G401 (cell line): ENCODE measurements at regions not wholly inside any gene's neighbourhood (a gene's known extent, or its start where the extent isn't known, plus 50 kb on each side); places are given as distances from the start of the nearest gene placed in this dataset.
"Not testable (repeated sequence)": the region's sequence is repeated elsewhere in the genome, so short reads cannot be mapped to it uniquely, and the experiment has no call there.

Experiments
- DNase-seq: peaks from one replicate; pipeline ENCODE4 v3.0.0-alpha.2; 2015; ENCODE audit warnings: low spot score
- in situ Hi-C: cut with HindIII; loops from 2 replicates; pipeline ENCODE4 v1.10.0; 2016; ENCODE audit warnings: low sequenced_read_pairs, mixed read lengths

DNA sequence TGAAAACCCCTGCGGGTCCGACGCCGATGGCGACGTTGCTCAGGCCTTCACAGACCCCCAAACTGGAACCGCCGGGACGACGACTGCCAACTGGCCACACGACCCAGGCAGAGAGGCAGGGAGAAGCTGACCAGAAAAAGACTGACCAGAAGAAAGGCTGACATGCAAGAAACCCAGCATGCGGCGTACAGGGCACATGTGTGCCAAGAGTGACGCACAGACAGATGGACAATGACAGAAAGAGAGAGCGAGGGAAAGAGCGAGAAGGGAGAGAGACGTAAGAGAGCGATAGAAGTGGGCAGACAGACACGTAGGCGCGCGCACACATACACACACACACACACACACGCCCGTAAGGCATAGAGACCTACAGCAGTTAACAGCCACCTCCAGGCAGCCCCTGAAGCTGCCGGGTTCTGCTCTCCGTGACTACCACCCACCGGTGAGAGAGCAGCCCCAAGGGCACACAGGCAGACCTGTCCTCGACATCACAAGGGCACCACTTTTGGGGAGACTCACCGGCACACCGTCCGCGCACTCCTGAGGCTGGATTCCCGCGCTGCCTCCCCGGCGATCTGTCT, 67.2 kb upstream of the ZNF527 start:
- in situ Hi-C loops, result no loop called here
- DNase-seq, result peak; percentile 9

DNA sequence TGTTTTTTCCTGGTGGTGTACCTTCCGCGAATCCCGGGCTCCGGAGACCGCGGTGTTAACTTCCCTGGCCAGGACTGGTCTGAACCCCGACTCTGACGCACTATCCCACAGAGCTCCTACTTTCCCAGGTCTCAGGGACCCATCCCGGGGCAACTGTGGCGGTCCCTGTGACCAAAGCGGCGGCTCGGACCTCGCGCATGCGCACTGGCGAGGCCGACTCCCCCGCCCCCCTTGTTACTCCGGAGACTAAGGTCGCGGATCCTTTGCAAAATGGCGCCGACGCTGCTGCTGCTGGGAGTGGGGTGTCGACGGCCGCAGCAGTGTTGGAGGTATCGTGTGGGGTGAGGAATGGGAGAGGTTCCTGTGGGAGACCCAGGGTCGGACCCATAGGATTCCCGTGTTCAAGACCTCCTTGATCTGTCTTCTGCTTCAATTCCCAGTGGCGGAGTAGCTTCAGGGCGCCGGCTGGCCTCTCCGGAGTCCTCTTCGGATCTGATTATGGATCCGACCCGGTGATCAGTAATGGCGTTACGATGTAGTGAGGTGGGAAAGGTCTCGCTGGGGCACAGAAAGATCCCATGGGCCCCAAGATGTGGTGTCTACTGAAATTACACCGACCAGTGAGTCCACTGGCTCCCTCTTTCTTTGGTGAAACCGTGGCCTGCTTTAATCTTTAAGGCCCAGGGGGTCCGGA, 66.6 kb upstream of the ZNF527 start:
- peak; percentile 35 for DNase-seq
- in situ Hi-C loops, result no loop called here

DNA sequence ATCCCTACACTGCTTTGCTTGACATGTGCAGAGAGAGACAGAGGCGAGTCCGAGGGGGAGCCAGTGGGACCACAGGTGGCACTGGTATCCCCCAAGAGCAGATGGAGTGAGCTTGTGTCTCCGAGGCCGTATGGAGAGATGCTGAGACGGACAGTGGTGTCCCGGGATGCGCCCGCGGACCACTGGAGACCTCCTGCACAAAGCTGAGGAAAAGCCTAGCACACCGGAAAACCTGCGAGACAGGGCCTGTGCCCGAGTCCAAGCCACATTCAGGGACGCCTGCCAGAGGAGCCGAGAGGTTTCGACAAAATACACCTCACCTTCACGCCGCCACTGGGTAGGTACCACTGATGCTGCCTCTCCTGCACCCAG, 66.0 kb upstream of the ZNF527 start:
- in situ Hi-C loops, result no loop called here
- DNase-seq, result no peak

DNA sequence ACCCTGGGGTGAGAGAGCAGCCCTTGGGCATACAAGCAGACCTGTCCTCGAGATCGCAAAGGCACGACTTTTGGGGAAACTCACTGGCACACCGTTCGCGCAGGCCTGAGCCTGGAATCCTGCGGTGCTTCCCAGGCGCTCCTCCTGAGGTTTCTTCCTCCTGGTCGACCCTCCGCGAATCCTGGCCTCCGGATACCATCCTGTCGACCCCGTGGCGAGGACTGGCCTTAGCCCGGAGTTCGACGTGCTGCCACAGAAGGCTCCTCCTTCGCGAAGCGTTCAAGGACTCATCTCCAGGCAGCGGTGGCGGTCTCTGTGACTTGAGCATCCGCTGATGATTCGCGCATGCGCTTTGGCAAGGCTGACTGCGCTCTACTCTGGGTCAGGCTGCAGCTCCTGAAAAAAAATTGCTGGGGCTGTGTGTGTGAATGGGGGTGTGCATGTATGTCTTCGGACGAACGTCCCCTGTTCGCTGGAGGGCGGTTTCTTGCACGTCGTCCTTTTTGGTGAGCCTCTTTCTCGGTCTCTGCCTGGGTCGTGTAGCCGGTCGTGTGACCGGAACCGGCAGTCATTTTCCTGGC, 64.4 kb upstream of the ZNF527 start:
- in situ Hi-C loops, result no loop called here
- no peak for DNase-seq

DNA sequence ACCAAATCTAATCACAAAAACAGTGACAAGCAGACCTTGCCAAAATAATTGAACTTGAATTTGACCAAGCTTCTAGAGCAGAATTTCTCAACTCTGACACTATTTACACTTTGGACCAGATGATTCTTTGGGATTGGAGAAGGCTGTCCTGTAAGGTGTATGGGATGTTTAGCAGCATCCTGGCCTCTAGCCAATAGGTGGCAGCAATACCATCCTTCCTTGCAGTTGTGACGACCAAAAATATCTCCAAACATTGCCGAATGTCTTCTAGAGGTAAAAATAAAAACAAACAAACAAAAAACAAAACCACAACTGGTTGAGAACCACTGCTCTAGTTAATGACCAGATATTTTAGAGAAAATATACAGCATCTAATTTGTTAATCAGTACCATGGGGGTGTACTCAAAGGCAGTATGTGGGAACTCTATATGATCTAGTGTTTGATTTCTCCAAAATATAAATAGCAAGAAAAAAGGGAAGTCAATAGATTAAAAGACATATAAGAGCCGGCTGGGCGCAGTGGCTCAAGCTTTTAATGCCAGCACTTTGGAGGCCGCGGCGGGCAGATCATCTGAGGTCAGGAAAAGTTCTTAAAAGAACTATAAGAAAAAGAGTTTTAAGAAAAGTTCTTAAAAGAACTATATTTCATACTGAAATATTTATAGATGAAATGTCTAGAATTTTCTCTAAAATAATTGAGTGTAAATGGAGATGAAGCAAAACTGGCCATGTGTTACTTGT, 60.9 kb upstream of the ZNF527 start:
- in situ Hi-C loops, result no loop called here
- DNase-seq, result no peak

DNA sequence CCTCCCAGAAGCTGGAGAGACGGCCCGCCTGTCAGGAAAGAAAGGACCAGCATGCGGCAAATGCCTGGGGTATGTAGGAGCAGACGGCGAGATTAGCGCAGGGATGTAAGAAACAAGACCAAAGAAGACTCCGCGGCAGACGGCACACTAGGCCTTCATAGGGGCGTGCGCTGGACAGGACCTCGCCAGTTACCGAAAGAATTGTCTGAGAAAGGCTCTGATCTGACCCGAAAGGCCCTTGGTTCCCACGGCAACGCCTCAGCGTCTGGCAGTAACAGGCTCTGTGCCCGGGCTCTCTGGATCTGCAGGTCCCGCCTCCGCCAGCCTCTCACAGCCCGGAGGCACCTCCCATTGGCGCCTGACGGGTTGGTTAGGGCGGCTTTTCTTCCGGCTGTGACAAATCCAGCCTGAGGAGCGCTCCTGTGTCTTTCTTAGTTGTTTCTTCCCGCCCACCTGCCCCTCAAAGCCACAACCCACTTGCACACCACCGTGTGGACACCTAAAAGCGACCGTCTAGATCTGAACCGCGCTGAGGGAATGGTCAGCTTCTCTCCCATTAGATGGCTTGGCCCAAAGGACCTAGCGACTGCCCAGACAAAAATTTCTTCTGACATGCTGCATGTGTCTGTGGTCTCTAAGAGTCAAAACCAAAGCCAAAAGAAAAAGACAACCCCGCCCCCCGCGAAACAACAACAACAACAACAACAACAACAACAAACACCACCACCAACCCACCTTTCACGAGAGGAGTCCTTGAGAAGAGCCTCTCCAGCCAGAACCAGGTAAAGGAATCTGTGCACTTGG, 58.2 kb upstream of the ZNF527 start:
- DNase-seq, result peak; percentile 72
- in situ Hi-C loops, result not testable (repeated sequence)

DNA sequence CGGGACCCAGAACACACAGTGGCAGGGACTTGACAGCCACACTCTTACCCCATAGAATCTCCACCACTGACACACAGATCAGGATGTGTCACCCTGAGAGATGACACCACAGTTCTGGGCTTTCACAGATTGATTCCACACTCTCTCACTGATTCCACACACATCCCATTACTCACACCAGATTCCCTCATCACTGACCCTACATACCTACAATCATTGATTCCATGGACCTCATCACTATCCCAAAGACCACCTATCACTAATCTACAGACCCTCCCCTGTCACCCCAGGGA, 57.6 kb upstream of the ZNF527 start:
- in situ Hi-C loops, result no loop called here
- DNase-seq, result no peak

DNA sequence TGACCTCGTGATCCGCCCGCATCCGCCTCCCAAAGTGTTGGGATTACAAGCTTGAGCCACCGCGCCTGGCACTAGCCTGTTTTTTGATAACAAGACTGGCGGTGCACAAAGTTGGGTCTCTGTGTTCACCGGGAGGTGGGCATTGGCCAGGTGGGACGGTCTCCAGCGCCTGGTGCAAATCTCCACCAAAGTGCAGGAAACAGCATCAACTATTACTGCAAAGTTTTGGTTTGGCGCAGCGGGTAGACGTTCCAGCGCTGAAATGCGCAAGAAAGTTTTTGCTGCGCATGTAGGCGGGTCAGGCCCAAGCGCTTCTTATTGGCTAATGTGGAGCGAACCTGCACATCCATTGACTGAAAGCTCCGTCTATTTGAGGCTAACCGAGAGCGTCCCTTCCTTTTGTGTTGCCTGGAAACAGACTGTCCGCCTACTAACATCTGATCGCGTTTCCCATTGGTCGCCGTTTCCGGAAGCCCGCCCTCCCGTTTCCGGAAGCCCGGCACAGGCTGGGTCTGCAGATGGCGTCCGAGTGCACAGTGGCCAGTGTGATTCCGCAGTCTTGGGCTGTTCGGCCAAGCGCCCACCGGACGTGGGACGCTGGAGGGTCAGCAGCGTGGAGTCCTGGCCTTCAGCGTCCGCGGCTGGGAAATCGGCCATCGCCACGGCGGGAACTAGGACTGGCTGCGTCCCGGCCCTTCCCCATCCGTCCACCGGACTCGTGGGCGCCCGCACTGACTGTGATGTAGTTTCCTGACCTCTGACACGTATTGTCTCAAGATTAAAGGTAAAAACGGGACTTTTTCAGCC, 53.3 kb upstream of the ZNF527 start:
- in situ Hi-C loops, result no loop called here
- peak; percentile 99 for DNase-seq

DNA sequence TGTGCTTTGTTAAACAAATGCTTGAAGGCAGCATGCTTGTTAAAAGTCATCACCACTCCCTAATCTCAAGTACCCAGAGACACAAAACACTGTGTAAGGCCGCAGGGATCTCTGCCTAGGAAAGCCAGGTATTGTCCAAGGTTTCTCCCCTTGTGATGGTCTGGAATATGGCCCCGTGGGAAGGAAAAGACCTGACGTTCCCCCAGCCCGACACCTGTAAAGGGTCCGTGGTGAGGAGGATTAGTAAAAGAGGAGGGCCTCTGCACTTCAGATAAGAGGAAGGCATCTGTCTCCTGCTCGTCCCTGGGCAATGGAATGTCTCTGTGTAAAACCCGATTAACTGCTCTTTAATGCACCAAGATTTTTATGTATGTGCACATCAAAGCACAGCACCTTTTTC, 49.9 kb upstream of the ZNF527 start:
- DNase-seq, in situ Hi-C loops: not testable (repeated sequence)
